NB4 (cell line): ENCODE measurements at regions not wholly inside any gene's neighbourhood (a gene's known extent, or its start where the extent isn't known, plus 50 kb on each side); places are given as distances from the start of the nearest gene placed in this dataset.

ENCODE experiments used
- DNase-seq: peaks from one replicate; pipeline ENCODE4 v3.0.0; 2010; ENCODE audit warnings: low read depth
- H3K4me3 ChIP-seq: one replicate; pipeline ENCODE4 v1.5.1; 2011; ENCODE audit warnings: mild to moderate bottlenecking, low read depth, low read length, moderate library complexity
- MYC ChIP-seq: IDR thresholded peaks from 2 replicates; pipeline ENCODE4 v1.6.1; 2011; ENCODE audit warnings: low read depth, low read length
- POLR2A ChIP-seq: IDR thresholded peaks from 2 replicates; pipeline ENCODE4 v1.6.1; 2011; ENCODE audit warnings: mild to moderate bottlenecking; ENCODE audit not compliant: insufficient read length; ENCODE audit errors: extremely low read depth
- TF ChIP-seq, protein P1 (sequence below): IDR thresholded peaks from 2 replicates; pipeline ENCODE4 v1.6.1; 2011; ENCODE audit warnings: low read depth, low read length
- TF ChIP-seq, protein P2 (sequence below): IDR thresholded peaks from one replicate; pipeline ENCODE4 v1.5.1; 2012; ENCODE audit warnings: low read depth, low read length

DNA sequence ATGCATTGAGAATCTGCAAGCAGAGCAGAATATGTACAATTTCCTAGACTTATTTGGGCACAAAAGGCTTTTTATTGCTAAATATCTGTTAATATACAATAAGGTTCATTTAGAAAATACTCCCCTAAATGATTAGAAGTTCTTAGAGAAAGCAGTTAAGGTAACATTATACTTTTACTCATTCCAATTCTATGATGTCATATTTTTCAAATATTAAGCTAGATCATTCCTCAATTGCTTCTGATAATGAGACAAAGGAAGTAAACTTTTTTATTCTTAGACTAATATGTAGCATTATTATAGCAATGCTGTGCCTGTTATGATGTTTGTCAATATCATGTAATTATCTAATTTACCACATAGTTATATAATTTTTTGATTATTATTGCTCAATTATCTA lies 447.0 kb downstream of the SLC16A7 start:
- TF ChIP-seq, protein P1, sequence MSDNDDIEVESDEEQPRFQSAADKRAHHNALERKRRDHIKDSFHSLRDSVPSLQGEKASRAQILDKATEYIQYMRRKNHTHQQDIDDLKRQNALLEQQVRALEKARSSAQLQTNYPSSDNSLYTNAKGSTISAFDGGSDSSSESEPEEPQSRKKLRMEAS: no peak
- no peak for TF ChIP-seq POLR2A
- TF ChIP-seq MYC: no peak
- TF ChIP-seq, protein P2, sequence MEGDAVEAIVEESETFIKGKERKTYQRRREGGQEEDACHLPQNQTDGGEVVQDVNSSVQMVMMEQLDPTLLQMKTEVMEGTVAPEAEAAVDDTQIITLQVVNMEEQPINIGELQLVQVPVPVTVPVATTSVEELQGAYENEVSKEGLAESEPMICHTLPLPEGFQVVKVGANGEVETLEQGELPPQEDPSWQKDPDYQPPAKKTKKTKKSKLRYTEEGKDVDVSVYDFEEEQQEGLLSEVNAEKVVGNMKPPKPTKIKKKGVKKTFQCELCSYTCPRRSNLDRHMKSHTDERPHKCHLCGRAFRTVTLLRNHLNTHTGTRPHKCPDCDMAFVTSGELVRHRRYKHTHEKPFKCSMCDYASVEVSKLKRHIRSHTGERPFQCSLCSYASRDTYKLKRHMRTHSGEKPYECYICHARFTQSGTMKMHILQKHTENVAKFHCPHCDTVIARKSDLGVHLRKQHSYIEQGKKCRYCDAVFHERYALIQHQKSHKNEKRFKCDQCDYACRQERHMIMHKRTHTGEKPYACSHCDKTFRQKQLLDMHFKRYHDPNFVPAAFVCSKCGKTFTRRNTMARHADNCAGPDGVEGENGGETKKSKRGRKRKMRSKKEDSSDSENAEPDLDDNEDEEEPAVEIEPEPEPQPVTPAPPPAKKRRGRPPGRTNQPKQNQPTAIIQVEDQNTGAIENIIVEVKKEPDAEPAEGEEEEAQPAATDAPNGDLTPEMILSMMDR: no peak
- no peak for DNase-seq
- no peak overlapping the region for H3K4me3 ChIP-seq

DNA sequence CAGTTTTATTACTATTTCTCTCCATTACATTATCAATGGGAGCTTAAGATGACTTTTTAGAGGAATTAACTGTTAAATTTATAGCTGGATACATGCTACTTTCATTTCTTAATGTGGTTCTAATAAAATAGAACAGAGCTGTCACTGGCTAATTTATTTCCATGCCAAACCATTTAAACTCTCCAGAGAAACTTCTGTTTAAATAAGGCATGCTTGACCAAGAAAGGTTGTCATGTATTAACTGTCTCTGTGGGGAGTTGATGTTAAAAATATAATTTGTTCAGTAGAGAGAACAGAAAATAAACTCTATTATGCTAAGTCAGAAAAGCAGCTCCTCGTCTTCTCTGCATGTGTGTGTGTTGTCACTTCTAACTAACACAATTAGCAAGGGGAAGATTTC lies 447.4 kb downstream of the SLC16A7 start:
- DNase-seq: no peak
- H3K4me3 ChIP-seq: no peak overlapping the region
- TF ChIP-seq POLR2A: no peak
- TF ChIP-seq, protein P1: no peak
- TF ChIP-seq MYC: no peak
- TF ChIP-seq, protein P2: no peak

DNA sequence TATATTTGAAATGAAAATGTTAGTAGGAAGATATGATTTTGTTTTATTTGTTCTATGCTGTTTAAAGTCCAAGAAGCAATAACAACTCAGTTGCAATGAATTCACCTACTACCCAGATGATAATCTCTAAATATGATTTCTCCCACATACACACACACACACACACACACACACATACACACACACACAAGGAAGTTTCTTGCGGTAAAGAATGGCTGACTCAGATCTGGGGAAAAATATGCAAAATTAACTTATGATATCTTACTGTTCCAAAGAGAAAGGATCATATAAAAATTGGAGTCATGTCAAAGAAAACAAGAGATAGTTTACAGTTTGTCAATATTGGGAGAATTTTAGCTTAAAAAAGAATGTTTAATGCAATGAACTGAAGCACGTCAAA lies 456.7 kb downstream of the SLC16A7 start:
- no peak for DNase-seq
- H3K4me3 ChIP-seq: no peak overlapping the region
- TF ChIP-seq POLR2A (no peak), MYC (no peak)
- TF ChIP-seq, protein P1: no peak
- TF ChIP-seq, protein P2: no peak

DNA sequence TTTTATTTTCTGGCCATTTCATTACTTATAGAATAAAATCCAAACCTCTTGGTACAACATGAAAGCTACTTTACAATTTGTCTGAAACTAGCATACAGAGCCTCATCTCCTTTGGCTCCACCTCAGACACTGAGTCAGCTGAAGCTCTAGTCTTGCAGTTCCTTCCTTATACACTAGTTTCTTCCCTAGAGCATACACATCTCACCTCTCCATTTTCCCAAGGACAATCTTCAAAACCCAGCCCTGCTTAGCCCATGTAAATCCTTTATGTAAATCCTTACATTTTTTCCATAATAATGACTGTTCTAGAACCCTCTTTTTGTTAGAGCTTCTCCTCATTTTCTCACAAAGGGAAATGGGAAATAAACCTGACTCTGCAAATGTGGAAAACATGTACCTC lies 463.4 kb downstream of the SLC16A7 start:
- DNase-seq: no peak

DNA sequence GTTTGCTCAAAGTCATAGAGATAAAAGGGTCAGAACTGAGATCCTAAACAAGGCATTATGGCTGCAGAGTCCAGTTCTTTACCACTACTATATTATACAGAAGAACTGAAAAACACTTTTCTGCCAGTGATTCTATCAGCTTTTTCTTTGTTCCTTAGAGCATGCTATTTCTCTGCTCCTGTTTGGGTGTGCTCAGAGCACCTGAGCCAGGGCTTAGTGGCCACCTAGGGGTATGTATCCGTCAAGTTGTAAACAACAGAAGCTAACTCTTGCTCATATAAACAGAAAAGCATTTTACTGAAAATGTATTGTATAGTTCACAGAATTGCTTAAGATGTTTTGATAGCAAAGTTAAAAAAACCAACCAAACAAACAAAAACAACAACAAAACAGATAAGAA lies 470.8 kb downstream of the SLC16A7 start:
- DNase-seq: no peak
- H3K4me3 ChIP-seq: no peak overlapping the region
- TF ChIP-seq, protein P2: no peak

More for the DNA sequence above, 463.4 kb downstream of the SLC16A7 start:
- H3K4me3 ChIP-seq: no peak overlapping the region
- TF ChIP-seq MYC (no peak), POLR2A (no peak)
- TF ChIP-seq, protein P1: no peak
- TF ChIP-seq, protein P2: no peak

DNA sequence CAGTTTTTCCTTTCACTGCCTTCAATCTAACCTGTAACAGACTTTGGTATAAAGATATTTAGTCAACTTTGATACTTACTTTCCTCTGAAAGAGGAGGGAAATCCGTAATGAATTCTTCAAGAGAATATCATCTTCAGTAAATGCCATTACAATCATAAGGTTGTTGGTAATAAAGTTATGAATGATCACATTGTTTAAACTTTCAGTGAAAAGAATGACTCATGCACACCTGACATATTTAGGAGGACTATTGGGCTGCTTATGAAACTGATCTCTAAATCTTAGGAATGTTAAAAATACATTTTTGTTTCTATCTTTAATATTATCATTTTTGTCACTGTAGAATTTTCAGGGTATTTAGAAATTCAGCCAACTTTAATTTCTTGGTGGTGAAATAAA lies 474.7 kb downstream of the SLC16A7 start:
- no peak overlapping the region for H3K4me3 ChIP-seq
- TF ChIP-seq POLR2A: no peak
- no peak for TF ChIP-seq MYC
- TF ChIP-seq, protein P2: no peak
- TF ChIP-seq, protein P1: no peak
- DNase-seq: no peak
